Transverse colon (tissue), 4 donors: ENCODE measurements at regions not wholly inside any gene's neighbourhood (a gene's known extent, or its start where the extent isn't known, plus 50 kb on each side); places are given as distances from the start of the nearest gene placed in this dataset.

ENCODE experiments used
- DNase-seq: peaks from one replicate; pipeline ENCODE4 v3.0.0-alpha.2; 2019
- H3K27ac ChIP-seq, 4 donors: fragments of 200-600 bp; sonication (generic); 2 replicates each; pipeline ENCODE4 v1.5.1; 2016 to 2018; ENCODE audit warnings: inconsistent platforms in 4 of 4
- H3K27me3 ChIP-seq: fragments of 200-600 bp; sonication (generic); 2 replicates; pipeline ENCODE4 v1.5.1; 2017; ENCODE audit warnings: inconsistent platforms
- H3K36me3 ChIP-seq, 4 donors: fragments of 200-600 bp; sonication (generic); 2 replicates each; pipeline ENCODE4 v1.5.1; 2017 to 2019; ENCODE audit warnings: inconsistent platforms in 4 of 4
- H3K4me1 ChIP-seq, 4 donors: fragments of 200-600 bp; sonication (generic); 2 replicates each; pipeline ENCODE4 v1.5.1; 2017 to 2020; ENCODE audit warnings: inconsistent platforms in 4 of 4
- H3K4me3 ChIP-seq, 4 donors: fragments of 200-600 bp; sonication (generic); 1 replicate in 1 of 4; 2 replicates in 3 of 4; pipeline versions ENCODE4 v1.5.1 to v1.6.1; 2017 to 2019; ENCODE audit warnings: inconsistent platforms in 4 of 4
- H3K9me3 ChIP-seq, 2 donors: fragments of 200-600 bp; sonication (generic); 2 replicates each; pipeline ENCODE4 v1.5.1; 2017 to 2019; ENCODE audit warnings: inconsistent platforms in 2 of 2
- CTCF ChIP-seq, 5 experiments: fragments of 200-600 bp in 3 of 5; fragments of 450-650 bp in 2 of 5; sonication (generic) in 3 of 5; IDR thresholded peaks; 1 replicate in 2 of 5; 2 replicates in 3 of 5; pipeline ENCODE4 v1.5.1; 2016 to 2017; ENCODE audit warnings: antibody characterized with exemption in 5 of 5, inconsistent platforms in 3 of 5, mild to moderate bottlenecking in 2 of 5, moderate library complexity in 1 of 5
- EP300 ChIP-seq: sonication (generic); formaldehyde crosslinking; IDR thresholded peaks from one replicate; pipeline ENCODE4 v1.6.1; 2017; ENCODE audit warnings: antibody characterized with exemption, low read depth
- POLR2A ChIP-seq: fragments of 450-650 bp; IDR thresholded peaks from one replicate; pipeline ENCODE4 v1.6.1; 2016; ENCODE audit warnings: antibody characterized with exemption, mild to moderate bottlenecking, moderate library complexity
- POLR2AphosphoS5 ChIP-seq, 3 donors: sonication (generic); formaldehyde crosslinking; IDR thresholded peaks; one replicate each; pipeline ENCODE4 v1.6.1; 2016; ENCODE audit warnings: antibody characterized with exemption in 3 of 3
- WGBS, 2 donors: methylation state at CpG; one replicate each; pipeline ENCODE4 v1.1.5; 2018; ENCODE audit warnings: low coverage in 1 of 2; 5-methylcytosine and 5-hydroxymethylcytosine counted together
- in situ Hi-C, 4 donors: fragments of 200-750 bp; cut with MboI; loops; one replicate each; pipeline versions ENCODE4 v1.15.0 to v1.15.1; 2017; ENCODE audit warnings: low sequenced_read_pairs in 3 of 4, low pct_ligation_motif_present in 1 of 4, low pct_unique_long_range_greater_than_20kb in 1 of 4
- intact Hi-C: fragments of 100-400 bp; cut with DNase I; formaldehyde crosslinking; loops from one replicate; pipeline ENCODE4 v1.15.1; 2023; ENCODE audit warnings: low total_unique reads

GRCh38 chr2:186032930-186033329 lies 294.3 kb downstream of the FSIP2 start:
- DNase-seq = no peak
- H3K4me3 ChIP-seq = no peak overlapping the region
- intact Hi-C loops (no loop called here), in situ Hi-C loops (no loop called here)
- 90 to 93% methylated on average over 2 of the region's 2 CpGs for WGBS, 2 donors
- no peaks in the 10 kb centered on the region for H3K36me3 ChIP-seq
- no peaks in the 10 kb centered on the region for H3K4me1 ChIP-seq
- no peaks in the 10 kb centered on the region for H3K9me3 ChIP-seq
- no peak overlapping the region for H3K27ac ChIP-seq
- TF ChIP-seq CTCF (IDR thresholded peaks at IDR 0.05) (no peak), POLR2A (no peak)
- no peaks in the 10 kb centered on the region for H3K27me3 ChIP-seq

- in situ Hi-C loops = no loop called here
- Histone ChIP-seq H3K27me3 (no peaks in the 10 kb centered on the region), H3K36me3 (no peaks in the 10 kb centered on the region), H3K9me3 (no peaks in the 10 kb centered on the region), H3K27ac (no peak overlapping the region), H3K4me1 (no peaks in the 10 kb centered on the region), H3K4me3 (no peak overlapping the region)
- DNase-seq = no peak
- WGBS, 2 donors = 93% methylated on average over 4 of the region's 4 CpGs
- TF ChIP-seq POLR2A (no peak), EP300 (no peak), POLR2AphosphoS5 (IDR thresholded peaks at IDR 0.05) (no peak), CTCF (IDR thresholded peaks at IDR 0.05) (no peak)
- intact Hi-C loops = no loop called here
Measured at GRCh38 chr2:186033541-186033940, 294.9 kb downstream of the FSIP2 start.

- intact Hi-C loops = no loop called here
- Histone ChIP-seq H3K27ac (no peak overlapping the region), H3K4me3 (no peak overlapping the region), H3K9me3 (no peaks in the 10 kb centered on the region), H3K4me1 (no peaks in the 10 kb centered on the region), H3K27me3 (no peaks in the 10 kb centered on the region), H3K36me3 (no peaks in the 10 kb centered on the region)
- in situ Hi-C loops = no loop called here
- WGBS, 2 donors = 65 to 82% methylated on average over 2 of the region's 2 CpGs
- TF ChIP-seq POLR2AphosphoS5 (IDR thresholded peaks at IDR 0.05) (no peak), EP300 (no peak), CTCF (IDR thresholded peaks at IDR 0.05) (no peak), POLR2A (no peak)
- no peak for DNase-seq
Measured at GRCh38 chr2:186036862-186037449, 298.4 kb downstream of the FSIP2 start.

- H3K4me1 ChIP-seq = no peaks in the 10 kb centered on the region
- intact Hi-C loops = no loop called here
- no peak overlapping the region for H3K27ac ChIP-seq
- no peak overlapping the region for H3K4me3 ChIP-seq
- in situ Hi-C loops = no loop called here
- no peaks in the 10 kb centered on the region for H3K9me3 ChIP-seq
- H3K36me3 ChIP-seq = no peaks in the 10 kb centered on the region
- 74% methylated on average over 5 of the region's 5 CpGs; no CpG with 5 or more reads in 1 of the 2 donors for WGBS, 2 donors
- no peaks in the 10 kb centered on the region for H3K27me3 ChIP-seq
- no peak for DNase-seq
- TF ChIP-seq POLR2AphosphoS5 (IDR thresholded peaks at IDR 0.05) (no peak), CTCF (IDR thresholded peaks at IDR 0.05) (no peak), POLR2A (no peak)
Measured at GRCh38 chr2:186042207-186043028, 303.8 kb downstream of the FSIP2 start.
